Activated T-helper 17 cell treated with anti-CD3 and anti-CD28 coated beads, Interleukin-2, amount 50 U/mL, for 72 hours (primary cell): ENCODE measurements at regions not wholly inside any gene's neighbourhood (a gene's known extent, or its start where the extent isn't known, plus 50 kb on each side); places are given as distances from the start of the nearest gene placed in this dataset.
"Not testable (repeated sequence)": the region's sequence is repeated elsewhere in the genome, so short reads cannot be mapped to it uniquely, and the experiment has no call there.

ENCODE experiments used
- ATAC-seq: fragments of 150-1000 bp; cut with Tn5 transposase; replicated peaks from 2 replicates; pipeline ENCODE4 v1.10.0; 2021; ENCODE audit warnings: mild to moderate bottlenecking, moderate library complexity
- H3K27ac Mint-ChIP-seq: one replicate; pipeline ENCODE4 v1.8.0; 2022; ENCODE audit warnings: mixed read lengths
- H3K27me3 Mint-ChIP-seq: one replicate; pipeline ENCODE4 v1.8.0; 2022; ENCODE audit warnings: mixed read lengths
- H3K36me3 Mint-ChIP-seq: one replicate; pipeline ENCODE4 v1.8.0; 2022; ENCODE audit warnings: low read depth, mild to moderate bottlenecking, mixed read lengths
- H3K4me1 Mint-ChIP-seq: one replicate; pipeline ENCODE4 v1.8.0; 2022; ENCODE audit warnings: mixed read lengths
- H3K4me3 Mint-ChIP-seq: one replicate; pipeline ENCODE4 v1.8.0; 2022; ENCODE audit warnings: mild to moderate bottlenecking, mixed read lengths
- H3K9me3 Mint-ChIP-seq: one replicate; pipeline ENCODE4 v1.8.0; 2022; ENCODE audit warnings: mixed read lengths

DNA sequence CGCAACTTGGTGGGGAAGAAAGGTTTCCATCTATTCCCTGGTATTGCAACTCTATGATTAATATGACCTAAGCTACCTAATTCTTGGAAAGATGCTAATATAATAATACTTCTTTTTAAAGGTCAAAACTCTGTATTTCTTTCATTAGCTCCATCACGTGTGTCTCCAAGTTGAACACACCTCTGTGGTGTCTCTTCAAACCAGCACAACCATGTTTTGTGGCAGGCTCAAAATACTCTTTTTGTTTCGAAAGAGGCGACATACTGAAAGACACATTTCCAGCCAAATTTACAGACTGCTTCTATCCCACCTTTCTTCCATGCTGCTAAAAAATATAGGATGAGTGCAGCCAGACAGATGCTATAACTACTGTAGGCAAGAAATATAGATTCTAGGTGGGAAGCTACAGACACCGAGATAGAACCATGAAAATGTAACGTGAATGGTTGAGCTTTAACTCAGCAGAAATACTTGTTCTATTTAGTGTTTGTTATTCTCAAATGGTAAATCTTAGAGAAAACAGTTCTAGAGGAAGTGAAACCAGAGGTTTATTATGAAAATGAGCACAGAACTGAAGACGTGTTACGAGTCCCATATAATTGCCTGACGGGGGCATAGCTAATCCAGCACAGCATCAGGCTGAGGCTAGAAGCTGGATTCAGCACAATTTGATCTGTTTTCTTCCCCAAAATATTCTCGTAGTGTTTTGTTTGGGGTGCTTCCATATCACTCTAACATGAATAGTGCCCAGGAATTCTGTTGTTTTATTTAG is 991.5 kb upstream of the FANCL start:
- Mint-ChIP-seq H3K36me3 (no peaks in the 10 kb centered on the region), H3K4me3 (no peak overlapping the region), H3K27ac (no peak overlapping the region), H3K9me3 (no peaks in the 10 kb centered on the region), H3K4me1 (no peaks in the 10 kb centered on the region), H3K27me3 (no peaks in the 10 kb centered on the region)
- no peak for ATAC-seq

GRCh38 chr2:59226362-59226761 is 985.2 kb upstream of the FANCL start:
- not testable (repeated sequence) for H3K4me3 Mint-ChIP-seq, H3K9me3 Mint-ChIP-seq, H3K36me3 Mint-ChIP-seq, H3K27me3 Mint-ChIP-seq, H3K27ac Mint-ChIP-seq, H3K4me1 Mint-ChIP-seq, ATAC-seq

DNA sequence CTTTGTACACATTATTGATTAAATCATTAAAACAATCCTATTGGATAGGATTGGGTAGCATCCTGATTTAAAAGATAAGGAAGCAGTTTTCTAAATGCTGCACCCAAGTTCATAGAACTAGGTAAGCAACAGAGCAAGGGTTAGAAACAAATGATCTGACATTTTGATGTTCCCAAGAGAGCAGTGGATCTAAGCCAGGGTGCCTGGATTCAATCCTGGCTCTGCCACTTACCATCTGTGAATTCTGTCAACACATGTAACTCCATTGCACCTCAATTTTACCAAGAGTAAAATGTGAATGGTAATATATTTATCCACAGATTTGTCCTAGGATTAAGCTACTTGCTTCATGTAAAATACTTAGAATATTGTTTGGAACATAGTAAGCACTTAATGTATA is 982.6 kb upstream of the FANCL start:
- Mint-ChIP-seq H3K36me3 (no peaks in the 10 kb centered on the region), H3K9me3 (peaks cover 8% of the 10 kb centered on the region), H3K4me3 (no peak overlapping the region), H3K27ac (no peak overlapping the region), H3K4me1 (no peaks in the 10 kb centered on the region), H3K27me3 (no peaks in the 10 kb centered on the region)
- no peak for ATAC-seq

GRCh38 chr2:59217360-59217759 is 976.2 kb upstream of the FANCL start:
- Mint-ChIP-seq H3K27me3 (no peaks in the 10 kb centered on the region), H3K9me3 (peaks cover 4% of the 10 kb centered on the region), H3K27ac (no peak overlapping the region), H3K4me1 (no peaks in the 10 kb centered on the region), H3K4me3 (no peak overlapping the region), H3K36me3 (no peaks in the 10 kb centered on the region)
- ATAC-seq = no peak

- Mint-ChIP-seq H3K9me3 (peaks cover 4% of the 10 kb centered on the region), H3K27ac (no peak overlapping the region)
- no peak for ATAC-seq
Observed at GRCh38 chr2:59206361-59206760, 965.2 kb upstream of the FANCL start.

GRCh38 chr2:59204040-59204439 is 962.9 kb upstream of the FANCL start:
- no peak overlapping the region for H3K27ac Mint-ChIP-seq
- H3K27me3 Mint-ChIP-seq = peaks cover 3% of the 10 kb centered on the region
- no peak for ATAC-seq
- H3K9me3 Mint-ChIP-seq = no peaks in the 10 kb centered on the region
- no peaks in the 10 kb centered on the region for H3K4me1 Mint-ChIP-seq
- no peaks in the 10 kb centered on the region for H3K36me3 Mint-ChIP-seq
- no peak overlapping the region for H3K4me3 Mint-ChIP-seq

More at GRCh38 chr2:59206361-59206760, 965.2 kb upstream of the FANCL start:
- Mint-ChIP-seq H3K27me3 (peaks cover 3% of the 10 kb centered on the region), H3K36me3 (no peaks in the 10 kb centered on the region), H3K4me1 (no peaks in the 10 kb centered on the region), H3K4me3 (no peak overlapping the region)

- peaks cover 9% of the 10 kb centered on the region for H3K9me3 Mint-ChIP-seq
- H3K27ac Mint-ChIP-seq = no peak overlapping the region
- H3K4me3 Mint-ChIP-seq = no peak overlapping the region
- no peak for ATAC-seq
- no peaks in the 10 kb centered on the region for H3K4me1 Mint-ChIP-seq
- no peaks in the 10 kb centered on the region for H3K27me3 Mint-ChIP-seq
- H3K36me3 Mint-ChIP-seq = no peaks in the 10 kb centered on the region
Observed at GRCh38 chr2:59196491-59196890, 955.4 kb upstream of the FANCL start.

- Mint-ChIP-seq H3K4me1 (no peaks in the 10 kb centered on the region), H3K36me3 (no peaks in the 10 kb centered on the region), H3K4me3 (no peak overlapping the region), H3K9me3 (peaks cover 9% of the 10 kb centered on the region), H3K27me3 (no peaks in the 10 kb centered on the region), H3K27ac (no peak overlapping the region)
- no peak for ATAC-seq
Observed at GRCh38 chr2:59195851-59196250, 954.7 kb upstream of the FANCL start.

DNA sequence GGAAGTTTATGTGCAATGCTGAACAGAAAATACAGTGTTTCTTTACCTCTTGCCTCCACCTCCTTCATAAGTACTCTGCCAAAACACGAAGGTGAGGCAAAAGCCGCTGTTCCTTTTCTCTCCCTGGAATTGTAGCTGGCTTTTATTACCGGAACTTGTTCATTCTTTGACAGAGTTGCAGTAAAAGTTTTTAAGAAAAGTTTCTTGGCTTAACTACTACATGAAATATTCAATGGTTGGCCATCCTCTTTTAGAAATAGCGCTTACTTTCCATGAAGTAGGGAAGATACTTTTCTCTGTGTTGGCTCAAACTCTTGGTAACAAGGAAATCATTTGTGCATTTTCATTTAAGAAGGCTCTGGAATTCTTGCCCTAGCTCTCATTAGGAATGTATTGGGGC is 950.7 kb upstream of the FANCL start:
- Mint-ChIP-seq H3K4me1 (no peaks in the 10 kb centered on the region), H3K36me3 (no peaks in the 10 kb centered on the region), H3K9me3 (peaks cover 10% of the 10 kb centered on the region), H3K27me3 (peaks cover 3% of the 10 kb centered on the region), H3K27ac (no peak overlapping the region), H3K4me3 (no peak overlapping the region)
- ATAC-seq = no peak

GRCh38 chr2:59190518-59190917 is 949.4 kb upstream of the FANCL start:
- Mint-ChIP-seq H3K9me3 (peaks cover 10% of the 10 kb centered on the region), H3K36me3 (no peaks in the 10 kb centered on the region)

GRCh38 chr2:59184276-59185020 is 943.3 kb upstream of the FANCL start:
- Mint-ChIP-seq H3K27ac (no peak overlapping the region), H3K4me1 (no peaks in the 10 kb centered on the region), H3K36me3 (no peaks in the 10 kb centered on the region), H3K27me3 (peaks cover 3% of the 10 kb centered on the region), H3K4me3 (no peak overlapping the region), H3K9me3 (peaks cover 7% of the 10 kb centered on the region)
- ATAC-seq = no peak

More at GRCh38 chr2:59190518-59190917, 949.4 kb upstream of the FANCL start:
- Mint-ChIP-seq H3K27ac (no peak overlapping the region), H3K4me1 (no peaks in the 10 kb centered on the region), H3K27me3 (peaks cover 3% of the 10 kb centered on the region), H3K4me3 (no peak overlapping the region)
- ATAC-seq = no peak

DNA sequence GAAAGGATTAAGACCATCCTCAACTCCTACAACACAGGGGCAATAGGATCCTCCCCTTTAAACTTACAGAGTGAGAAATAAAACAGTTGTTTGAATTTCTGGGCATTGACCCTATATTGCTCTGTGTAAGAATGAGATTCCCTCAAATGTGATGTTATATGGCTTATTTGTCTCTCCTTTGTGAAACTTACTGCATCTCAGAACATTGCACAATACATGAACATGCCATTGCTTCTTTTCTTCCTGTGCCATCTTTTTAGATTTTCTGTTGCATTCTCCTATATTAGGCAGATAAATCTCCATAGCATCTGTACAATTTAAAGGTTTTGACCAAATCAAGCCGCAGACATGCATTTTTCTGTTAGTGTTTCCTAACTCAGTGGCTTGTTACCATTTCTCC is 941.9 kb upstream of the FANCL start:
- no peak overlapping the region for H3K27ac Mint-ChIP-seq
- peaks cover under 1% of the 10 kb centered on the region for H3K27me3 Mint-ChIP-seq
- peaks cover 5% of the 10 kb centered on the region for H3K9me3 Mint-ChIP-seq
- no peak overlapping the region for H3K4me3 Mint-ChIP-seq
- no peaks in the 10 kb centered on the region for H3K36me3 Mint-ChIP-seq
- H3K4me1 Mint-ChIP-seq = no peaks in the 10 kb centered on the region
- no peak for ATAC-seq

GRCh38 chr2:59182249-59182648 is 941.1 kb upstream of the FANCL start:
- Mint-ChIP-seq H3K4me1 (no peaks in the 10 kb centered on the region), H3K9me3 (peaks cover 3% of the 10 kb centered on the region), H3K27ac (no peak overlapping the region), H3K4me3 (no peak overlapping the region), H3K36me3 (no peaks in the 10 kb centered on the region), H3K27me3 (no peaks in the 10 kb centered on the region)
- ATAC-seq = no peak

DNA sequence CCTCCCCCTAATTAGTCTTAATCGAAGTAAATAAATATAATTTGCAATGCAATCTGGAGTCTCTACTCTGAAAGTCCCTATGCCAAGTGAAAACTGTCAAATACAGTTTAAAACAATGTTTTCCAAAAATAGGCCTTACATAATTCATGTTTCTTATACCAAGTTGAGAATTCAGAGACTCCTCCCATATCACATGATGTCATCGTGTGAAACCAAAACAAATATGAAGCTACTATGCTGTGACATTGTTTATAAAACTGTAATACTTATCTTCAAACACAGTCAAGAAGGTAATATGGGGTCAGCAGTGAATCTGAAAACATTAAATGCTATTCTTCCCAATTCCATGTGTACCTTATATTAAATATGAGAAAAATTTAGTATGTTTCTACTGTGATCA is 940.2 kb upstream of the FANCL start:
- ATAC-seq = no peak
- Mint-ChIP-seq H3K9me3 (no peaks in the 10 kb centered on the region), H3K27ac (no peak overlapping the region), H3K27me3 (no peaks in the 10 kb centered on the region), H3K36me3 (no peaks in the 10 kb centered on the region), H3K4me1 (no peaks in the 10 kb centered on the region), H3K4me3 (no peak overlapping the region)

DNA sequence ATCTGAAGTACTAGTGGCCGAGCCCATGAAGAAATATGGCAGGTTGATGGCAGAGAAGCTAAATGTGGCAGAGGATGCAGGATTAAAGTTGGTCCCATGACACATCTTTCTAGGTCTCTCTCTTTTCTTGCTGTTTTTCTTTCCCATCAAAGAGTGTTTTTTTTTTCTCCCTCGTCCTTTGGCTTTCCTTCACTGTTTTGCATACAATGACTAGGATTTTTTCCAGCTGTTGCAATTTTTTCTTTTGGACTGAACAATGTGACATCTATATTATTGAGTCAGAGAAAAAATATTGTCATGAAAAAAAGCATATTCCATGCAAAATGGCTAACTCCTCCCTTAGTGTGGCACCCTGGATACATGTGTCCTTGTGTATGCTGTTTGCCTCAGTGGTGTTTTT is 939.5 kb upstream of the FANCL start:
- H3K9me3 Mint-ChIP-seq = no peaks in the 10 kb centered on the region
- no peaks in the 10 kb centered on the region for H3K27me3 Mint-ChIP-seq
- no peaks in the 10 kb centered on the region for H3K36me3 Mint-ChIP-seq
- no peak overlapping the region for H3K27ac Mint-ChIP-seq
- H3K4me1 Mint-ChIP-seq = no peaks in the 10 kb centered on the region
- no peak overlapping the region for H3K4me3 Mint-ChIP-seq
- no peak for ATAC-seq
